SH-SY5Y (cell line): ENCODE measurements at regions not wholly inside any gene's neighbourhood (a gene's known extent, or its start where the extent isn't known, plus 50 kb on each side); places are given as distances from the start of the nearest gene placed in this dataset.
A peak's percentile ranks its signal among the peaks of the same experiment; 100 is the strongest.

ENCODE experiments used
- GATA2 ChIP-seq: IDR thresholded peaks from 2 replicates; pipeline ENCODE4 v1.6.1; 2011; ENCODE audit warnings: mild to moderate bottlenecking, low read depth, low read length
- GATA3 ChIP-seq: IDR thresholded peaks from 2 replicates; pipeline ENCODE4 v1.6.1; 2011; ENCODE audit warnings: low read depth, mild to moderate bottlenecking, low read length, moderate library complexity

- TF ChIP-seq GATA2 (peak; percentile 24; the same call in 1 of the 2 replicates), GATA3 (no peak)
Observed at GRCh38 chr6:138582573-138582972, 83.3 kb upstream of the NHSL1 start.
